NCI-H2107 (cell line): ENCODE measurements at regions not wholly inside any gene's neighbourhood (a gene's known extent, or its start where the extent isn't known, plus 50 kb on each side); places are given as distances from the start of the nearest gene placed in this dataset.
"Not testable (repeated sequence)": the region's sequence is repeated elsewhere in the genome, so short reads cannot be mapped to it uniquely, and the experiment has no call there.

Source experiments
- DNase-seq: peaks from one replicate; lab custom pipeline; 2025; lab: John Stamatoyannopoulos, UW

DNA sequence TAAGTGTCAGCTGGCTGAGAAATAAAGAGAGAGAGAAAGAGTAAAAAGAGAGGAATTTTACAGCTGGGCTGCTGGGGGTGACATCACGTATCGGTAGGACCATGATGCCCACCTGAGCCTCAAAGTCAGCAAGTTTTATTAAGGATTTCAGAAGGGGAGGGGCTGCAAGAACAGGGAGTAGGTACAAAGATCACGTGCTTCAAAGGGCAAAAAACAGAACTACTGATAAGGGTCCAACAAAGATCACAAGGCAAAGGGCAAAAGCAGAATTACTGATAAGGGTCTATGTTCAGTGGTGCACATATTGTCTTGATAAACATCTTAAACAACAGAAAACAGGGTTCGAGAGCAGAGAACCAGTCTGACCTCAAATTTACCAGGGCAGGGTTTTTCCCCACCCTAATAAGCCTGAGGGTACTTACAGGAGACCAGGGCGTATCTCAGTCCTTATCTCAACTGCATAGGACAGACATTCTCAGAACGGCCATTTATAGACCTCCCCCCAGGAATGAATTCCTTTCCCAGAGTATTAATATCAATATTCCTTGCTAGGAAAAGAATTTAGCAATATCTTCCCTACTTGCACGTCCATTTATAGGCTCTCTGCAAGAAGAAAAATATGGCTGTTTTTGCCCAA is 128.3 kb upstream of the PZP start:
- not testable (repeated sequence) for DNase-seq

GRCh38 chr12:9335867-9336266 is 127.7 kb upstream of the PZP start:
- no peak for DNase-seq

DNA sequence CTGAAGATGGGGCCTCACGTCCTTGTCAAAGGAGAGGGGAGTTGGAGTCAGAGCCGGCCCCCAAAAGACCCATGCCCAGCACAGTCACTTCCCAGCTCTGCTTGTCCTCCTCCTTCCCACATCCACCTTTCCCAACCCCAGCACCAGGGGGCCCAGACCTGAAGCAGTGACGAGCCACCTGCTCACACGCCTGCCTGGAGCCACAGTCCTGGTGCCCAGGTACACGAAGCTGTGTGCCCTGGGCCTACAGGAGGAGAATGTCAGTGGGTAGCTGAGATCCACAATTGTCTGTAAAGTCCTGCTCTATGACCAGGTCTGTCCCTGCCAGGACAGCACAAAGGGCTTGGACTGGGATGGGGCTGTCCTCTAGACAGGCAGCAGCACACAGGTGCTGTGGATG is 126.8 kb upstream of the PZP start:
- no peak for DNase-seq

GRCh38 chr12:9334041-9334692 is 126.0 kb upstream of the PZP start:
- DNase-seq: no peak

GRCh38 chr12:9333161-9333560 is 125.0 kb upstream of the PZP start:
- DNase-seq: no peak

GRCh38 chr12:9332564-9332963 is 124.4 kb upstream of the PZP start:
- no peak for DNase-seq

GRCh38 chr12:9331218-9331626 is 123.0 kb upstream of the PZP start:
- peak; percentile 27 for DNase-seq

DNA sequence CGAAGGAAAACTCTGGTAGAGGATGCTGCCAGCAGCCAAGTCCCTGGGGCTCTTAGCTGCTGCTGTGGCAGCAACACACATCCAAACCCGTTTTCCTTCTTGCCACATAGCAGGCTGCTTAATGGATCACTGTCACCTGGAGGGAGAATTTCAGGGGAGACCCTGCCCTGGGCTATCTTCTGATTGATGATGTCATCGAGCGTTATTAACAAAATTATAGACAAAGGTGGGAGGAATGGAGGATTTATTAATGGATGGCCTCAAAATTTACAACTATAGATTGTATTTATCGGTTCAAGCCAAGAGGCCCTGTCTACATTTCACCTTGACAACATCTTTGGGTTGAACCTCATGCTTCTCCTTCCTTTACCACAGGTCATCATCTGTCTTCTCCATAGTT is 120.8 kb upstream of the PZP start:
- no peak for DNase-seq

DNA sequence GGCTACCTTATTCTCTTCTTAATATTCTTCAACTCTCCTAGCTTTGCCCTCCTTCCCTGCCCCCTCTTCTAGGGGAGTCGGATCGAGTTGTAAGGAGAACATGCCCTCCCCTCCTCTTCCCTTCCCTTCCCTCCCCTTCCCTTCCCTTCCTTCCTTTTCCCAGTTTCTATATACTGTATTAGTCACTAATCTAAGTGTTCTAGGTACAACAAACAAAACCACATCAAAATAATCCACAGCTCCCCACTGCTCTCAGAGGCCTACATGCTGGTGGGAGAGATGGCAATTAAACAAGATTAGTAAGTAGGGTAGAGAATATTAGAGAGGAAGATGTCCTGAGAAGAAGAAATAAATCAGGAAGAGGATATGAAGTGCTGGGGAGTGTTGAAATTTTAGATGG is 119.9 kb upstream of the PZP start:
- no peak for DNase-seq

GRCh38 chr12:9327320-9327719 is 119.1 kb upstream of the PZP start:
- no peak for DNase-seq

DNA sequence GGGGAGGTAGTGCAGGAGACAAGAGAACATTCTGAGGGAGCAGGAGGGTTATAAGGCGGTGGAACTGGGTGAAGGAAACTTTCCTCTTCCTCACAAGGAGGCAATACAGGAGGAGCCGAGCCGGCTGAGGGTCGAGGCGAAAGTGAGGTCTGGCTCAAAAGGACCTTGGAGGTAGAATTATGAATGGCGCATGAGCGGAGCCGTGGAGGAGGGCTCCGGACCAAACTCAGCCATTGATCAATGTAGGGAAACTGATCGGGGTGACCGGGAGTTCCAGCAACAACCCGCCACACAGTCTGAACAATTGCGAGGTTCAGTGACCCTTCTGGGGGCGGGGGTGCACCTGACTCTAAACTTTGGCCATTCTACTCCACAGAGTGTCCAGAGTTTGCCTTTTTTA is 118.7 kb upstream of the PZP start:
- not testable (repeated sequence) for DNase-seq

DNA sequence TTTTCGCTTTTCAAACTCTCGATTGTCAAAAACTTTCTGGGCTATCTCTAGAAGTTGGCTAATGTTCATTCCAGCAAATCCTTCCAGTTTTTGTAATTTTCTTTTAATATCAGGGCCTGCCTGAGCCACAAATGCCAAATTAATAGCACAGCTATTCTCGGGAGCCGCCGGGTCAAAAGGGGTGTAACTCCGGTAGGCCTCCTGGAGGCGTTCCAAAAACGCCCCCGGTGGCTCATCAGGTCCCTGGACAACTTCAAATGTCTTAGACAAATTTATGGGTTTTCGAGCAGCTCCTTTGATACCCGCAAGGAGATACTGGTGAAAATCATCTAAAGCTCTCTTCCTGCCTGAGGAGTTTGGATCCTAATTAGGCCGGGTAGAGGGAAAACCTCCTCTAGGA is 117.9 kb upstream of the PZP start:
- DNase-seq: no peak

DNA sequence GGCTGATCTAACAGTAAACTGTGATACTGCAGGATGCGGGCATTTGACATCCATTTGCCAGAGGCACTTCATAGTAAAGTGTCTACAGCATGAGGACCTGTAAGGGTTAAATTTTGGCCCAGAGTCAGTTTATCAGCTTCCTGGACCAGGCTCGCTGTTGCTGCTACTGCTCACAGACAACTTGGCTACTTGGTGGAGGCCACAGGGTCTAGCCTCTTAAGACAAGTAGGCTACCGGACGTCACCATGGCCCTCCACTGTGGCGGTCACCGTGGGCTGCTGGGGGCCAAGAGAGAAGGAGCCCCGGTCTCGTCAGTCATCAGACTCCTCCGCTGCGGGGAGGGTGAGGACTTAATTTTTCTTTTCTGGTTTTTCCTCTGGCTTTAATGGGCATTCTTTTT is 117.3 kb upstream of the PZP start:
- DNase-seq: no peak

DNA sequence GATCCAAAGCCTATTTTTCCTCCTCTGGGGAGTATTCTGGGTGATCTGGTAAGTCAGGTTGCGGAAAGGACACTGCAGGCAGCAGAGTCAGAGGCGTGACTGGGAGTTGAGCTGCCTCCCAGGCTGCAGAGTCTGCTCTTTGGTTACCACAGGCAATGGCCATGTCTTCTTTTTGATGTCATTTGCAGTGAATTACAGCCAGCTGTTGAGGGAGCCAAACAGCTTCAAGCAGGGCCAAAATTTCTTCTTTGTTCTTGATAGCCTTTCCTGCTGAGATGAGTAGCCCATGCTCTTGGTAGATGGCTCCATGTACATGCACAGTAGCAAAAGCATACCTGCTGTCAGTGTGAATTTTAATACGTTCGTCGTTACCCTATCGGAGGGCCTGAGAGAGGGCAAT is 116.6 kb upstream of the PZP start:
- no peak for DNase-seq

- no peak for DNase-seq
These were observed 115.0 kb upstream of the PZP start for GRCh38 chr12:9323144-9323681.

DNA sequence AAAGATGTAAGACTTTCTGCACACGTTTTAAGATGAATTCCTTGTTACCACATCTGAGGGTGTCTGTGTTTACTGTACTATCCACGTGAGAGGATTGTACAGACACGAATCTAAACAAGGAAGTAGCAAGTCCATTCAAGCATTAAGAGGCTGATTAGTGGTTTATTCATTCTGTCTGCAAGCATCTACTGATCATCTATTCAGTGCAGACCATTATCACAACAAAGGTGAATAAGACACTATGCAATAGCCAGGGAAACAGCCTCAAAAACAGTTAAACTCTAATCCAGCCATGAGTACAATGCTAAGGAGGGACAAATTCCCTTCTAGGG is 111.6 kb upstream of the PZP start:
- no peak for DNase-seq

DNA sequence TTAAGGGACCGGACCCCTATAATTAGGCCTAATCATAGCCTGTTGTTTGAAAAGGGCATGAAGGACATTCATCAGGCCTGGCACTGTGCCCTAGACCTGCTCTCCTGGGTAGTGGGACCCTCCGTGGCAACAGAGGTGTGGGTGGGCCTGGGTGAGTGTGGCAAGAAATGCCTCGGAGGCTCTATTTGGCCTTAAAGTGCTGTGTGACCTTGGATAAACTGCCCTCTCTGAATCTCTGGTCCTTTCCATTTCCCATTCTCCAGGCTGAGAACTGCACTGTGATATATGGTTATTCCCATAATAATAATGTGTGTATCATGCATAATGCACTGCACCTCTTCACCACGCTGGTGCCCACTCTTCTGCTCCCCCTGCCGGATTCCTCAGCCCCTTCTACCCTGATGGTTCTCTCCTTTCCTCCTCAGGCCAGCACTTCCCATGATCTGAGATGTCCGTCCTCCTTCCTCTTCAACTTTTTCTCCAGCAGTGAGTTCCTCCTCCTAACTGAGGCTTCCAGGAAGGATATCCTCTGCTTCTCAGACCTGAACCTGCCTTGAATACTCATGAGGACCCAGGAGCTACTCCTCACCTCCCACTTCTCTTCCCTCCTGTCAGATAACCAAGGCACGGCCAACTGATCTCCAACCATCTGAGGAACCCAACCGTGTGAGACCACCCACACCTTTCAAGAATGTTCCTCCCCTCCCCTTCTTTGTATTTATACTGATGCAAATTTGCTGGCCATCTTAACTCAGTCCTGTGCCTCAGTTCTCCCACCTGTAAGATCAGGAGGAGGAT is 111.0 kb upstream of the PZP start:
- no peak for DNase-seq

DNA sequence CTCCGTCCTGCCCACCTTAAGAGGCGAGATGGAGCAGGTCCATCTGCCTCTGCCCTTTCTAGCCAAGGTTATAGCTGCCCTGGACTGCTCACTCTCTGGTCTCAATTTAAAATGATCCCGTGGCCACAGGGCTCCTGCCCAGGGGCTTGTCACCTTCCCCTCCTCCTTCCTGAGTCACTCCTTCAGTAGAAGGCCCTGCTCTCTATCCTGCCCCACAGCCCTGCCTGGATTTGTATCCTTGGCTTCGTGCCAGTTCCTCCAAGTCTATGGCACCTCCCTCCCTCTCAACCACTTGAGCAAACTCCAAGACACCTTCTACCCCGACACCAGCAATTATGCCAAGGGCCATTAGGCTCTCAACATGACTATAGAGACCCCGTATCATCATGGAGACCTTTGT is 105.3 kb upstream of the PZP start:
- not testable (repeated sequence) for DNase-seq

GRCh38 chr12:9312406-9313392 is 104.5 kb upstream of the PZP start:
- not testable (repeated sequence) for DNase-seq

- DNase-seq: peak; percentile 82
These were observed 103.3 kb upstream of the PZP start for GRCh38 chr12:9311454-9311853.

DNA sequence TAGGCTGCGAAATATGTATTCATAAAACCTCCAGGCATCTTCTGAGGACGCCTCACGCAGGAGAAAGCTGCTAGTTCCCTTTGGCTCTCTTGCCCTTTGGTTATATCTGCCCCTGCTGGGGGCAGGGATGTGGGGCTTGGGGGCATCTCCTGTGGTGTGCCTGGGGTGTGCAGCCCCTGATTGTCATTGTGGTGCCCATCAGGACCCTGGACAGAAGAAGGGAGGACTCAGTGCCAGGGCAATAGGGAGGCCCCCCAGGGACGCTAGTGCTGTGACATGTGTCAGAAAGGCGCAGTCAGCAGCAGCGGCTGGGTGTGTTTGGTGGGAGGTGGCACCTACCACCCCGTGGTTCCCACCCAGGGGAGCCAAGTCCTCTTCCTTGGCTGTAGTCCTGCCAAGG is 102.5 kb upstream of the PZP start:
- DNase-seq: not testable (repeated sequence)

DNA sequence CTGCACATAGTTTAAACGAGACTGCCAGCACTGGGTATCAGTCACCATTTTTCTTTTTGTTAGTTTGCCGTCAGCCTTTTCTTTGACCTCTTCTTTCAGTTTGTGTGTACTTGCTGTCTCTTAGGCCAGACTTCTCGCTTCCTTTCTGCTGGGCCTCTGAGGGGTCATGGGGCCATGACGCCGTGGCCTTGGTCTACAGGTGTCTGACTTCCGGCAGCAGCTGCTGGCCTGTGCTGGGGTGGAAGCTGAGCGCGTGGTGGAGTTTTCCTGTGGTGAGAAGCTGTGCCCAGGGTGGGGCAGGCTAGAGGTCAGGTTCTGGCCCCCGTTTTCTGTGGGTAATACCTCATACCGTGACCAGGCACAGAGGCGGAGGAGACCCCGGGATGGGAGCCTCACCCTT is 101.6 kb upstream of the PZP start:
- not testable (repeated sequence) for DNase-seq
